ENCODE measurements at regions not wholly inside any gene's neighbourhood (a gene's known extent, or its start where the extent isn't known, plus 50 kb on each side); places are given as distances from the start of the nearest gene placed in this dataset.

DNA sequence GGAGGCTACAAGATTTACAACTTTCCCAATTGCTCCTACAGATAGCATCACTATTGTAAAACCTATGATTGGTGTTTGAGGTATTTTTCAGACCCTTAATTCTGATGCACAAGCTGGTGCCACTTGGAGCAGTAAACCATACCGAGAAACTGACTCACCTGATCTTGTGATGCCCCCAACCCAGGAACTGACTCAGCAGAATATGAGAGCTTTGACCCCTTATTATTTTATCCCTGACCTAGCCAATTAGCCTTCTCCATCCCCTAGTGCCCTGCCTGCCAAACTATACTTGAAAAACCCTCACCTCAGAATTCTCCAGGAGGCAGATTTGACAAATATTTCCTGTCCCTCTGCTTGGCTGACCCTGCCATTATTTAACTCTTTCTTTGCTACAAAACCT lies 585.9 kb upstream of the GHITM start:
- no peaks in the 10 kb centered on the region for H3K9me3 ChIP-seq
- no peak overlapping the region for H3K27ac ChIP-seq
- no peak overlapping the region for H3K4me3 ChIP-seq
- H3K36me3 ChIP-seq, result no peaks in the 10 kb centered on the region
- no peak for TF ChIP-seq POLR2A (IDR thresholded peaks at IDR 0.05)
- TF ChIP-seq, protein P1, sequence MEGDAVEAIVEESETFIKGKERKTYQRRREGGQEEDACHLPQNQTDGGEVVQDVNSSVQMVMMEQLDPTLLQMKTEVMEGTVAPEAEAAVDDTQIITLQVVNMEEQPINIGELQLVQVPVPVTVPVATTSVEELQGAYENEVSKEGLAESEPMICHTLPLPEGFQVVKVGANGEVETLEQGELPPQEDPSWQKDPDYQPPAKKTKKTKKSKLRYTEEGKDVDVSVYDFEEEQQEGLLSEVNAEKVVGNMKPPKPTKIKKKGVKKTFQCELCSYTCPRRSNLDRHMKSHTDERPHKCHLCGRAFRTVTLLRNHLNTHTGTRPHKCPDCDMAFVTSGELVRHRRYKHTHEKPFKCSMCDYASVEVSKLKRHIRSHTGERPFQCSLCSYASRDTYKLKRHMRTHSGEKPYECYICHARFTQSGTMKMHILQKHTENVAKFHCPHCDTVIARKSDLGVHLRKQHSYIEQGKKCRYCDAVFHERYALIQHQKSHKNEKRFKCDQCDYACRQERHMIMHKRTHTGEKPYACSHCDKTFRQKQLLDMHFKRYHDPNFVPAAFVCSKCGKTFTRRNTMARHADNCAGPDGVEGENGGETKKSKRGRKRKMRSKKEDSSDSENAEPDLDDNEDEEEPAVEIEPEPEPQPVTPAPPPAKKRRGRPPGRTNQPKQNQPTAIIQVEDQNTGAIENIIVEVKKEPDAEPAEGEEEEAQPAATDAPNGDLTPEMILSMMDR (IDR thresholded peaks at IDR 0.05), result no peak
- H3K27me3 ChIP-seq, result no peaks in the 10 kb centered on the region
- DNase-seq, result no peak
- H3K4me1 ChIP-seq, result no peaks in the 10 kb centered on the region
- intact Hi-C loops (cut with DNase I; ENCODE audit: low total_unique reads), result no loop called here

GRCh38 chr10:83555264-83555663 lies 584.0 kb upstream of the GHITM start:
- no peaks in the 10 kb centered on the region for H3K9me3 ChIP-seq
- intact Hi-C loops (cut with DNase I; ENCODE audit: low total_unique reads), result no loop called here
- no peaks in the 10 kb centered on the region for H3K36me3 ChIP-seq
- H3K27me3 ChIP-seq, result no peaks in the 10 kb centered on the region
- H3K4me1 ChIP-seq, result no peaks in the 10 kb centered on the region
- H3K27ac ChIP-seq, result no peak overlapping the region
- DNase-seq, result no peak
- TF ChIP-seq, protein P1 (IDR thresholded peaks at IDR 0.05), result no peak
- TF ChIP-seq POLR2A (IDR thresholded peaks at IDR 0.05), result no peak
- H3K4me3 ChIP-seq, result no peak overlapping the region

GRCh38 chr10:83562381-83562780 lies 576.9 kb upstream of the GHITM start:
- no peak for DNase-seq
- no peaks in the 10 kb centered on the region for H3K27me3 ChIP-seq
- H3K4me1 ChIP-seq, result no peaks in the 10 kb centered on the region
- H3K9me3 ChIP-seq, result no peaks in the 10 kb centered on the region
- no peak overlapping the region for H3K27ac ChIP-seq
- H3K36me3 ChIP-seq, result no peaks in the 10 kb centered on the region
- TF ChIP-seq POLR2A (IDR thresholded peaks at IDR 0.05), result no peak
- TF ChIP-seq, protein P1 (IDR thresholded peaks at IDR 0.05), result no peak
- H3K4me3 ChIP-seq, result no peak overlapping the region
- intact Hi-C loops (cut with DNase I; ENCODE audit: low total_unique reads), result no loop called here

- no peaks in the 10 kb centered on the region for H3K27me3 ChIP-seq
- H3K4me3 ChIP-seq, result no peak overlapping the region
- DNase-seq, result no peak
- no peak for TF ChIP-seq POLR2A (IDR thresholded peaks at IDR 0.05)
- TF ChIP-seq, protein P1 (IDR thresholded peaks at IDR 0.05), result no peak
- no peaks in the 10 kb centered on the region for H3K9me3 ChIP-seq
- no peaks in the 10 kb centered on the region for H3K36me3 ChIP-seq
- H3K27ac ChIP-seq, result no peak overlapping the region
- intact Hi-C loops (cut with DNase I; ENCODE audit: low total_unique reads), result no loop called here
- no peaks in the 10 kb centered on the region for H3K4me1 ChIP-seq
Measured at GRCh38 chr10:83564889-83565588, 574.3 kb upstream of the GHITM start.

DNA sequence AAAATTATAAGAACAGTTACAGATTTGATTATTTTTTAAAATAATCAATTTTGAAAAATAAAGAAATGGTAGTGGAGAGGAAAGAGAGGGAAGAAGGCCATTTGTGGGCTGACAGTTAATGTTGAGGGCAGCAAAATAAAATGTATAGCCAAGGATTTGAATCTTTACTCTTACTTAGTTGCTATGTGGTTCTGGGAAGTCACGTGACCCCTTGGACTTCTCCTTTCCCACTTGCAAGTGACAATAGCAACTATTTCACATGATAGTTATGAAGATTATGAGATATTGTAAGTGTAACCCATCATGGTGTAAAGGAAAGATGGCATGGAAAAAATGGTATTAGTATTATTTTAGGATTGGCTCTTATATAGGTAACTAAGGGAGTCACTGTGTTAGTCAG lies 567.3 kb upstream of the GHITM start:
- H3K36me3 ChIP-seq, result no peaks in the 10 kb centered on the region
- intact Hi-C loops (cut with DNase I; ENCODE audit: low total_unique reads), result no loop called here
- no peaks in the 10 kb centered on the region for H3K4me1 ChIP-seq
- H3K9me3 ChIP-seq, result no peaks in the 10 kb centered on the region
- TF ChIP-seq, protein P1 (IDR thresholded peaks at IDR 0.05), result no peak
- H3K4me3 ChIP-seq, result no peak overlapping the region
- no peaks in the 10 kb centered on the region for H3K27me3 ChIP-seq
- no peak for DNase-seq
- no peak overlapping the region for H3K27ac ChIP-seq

All from uterus (tissue), 3 donors.